Anterior cingulate cortex (tissue), 58 donors: ENCODE measurements at regions not wholly inside any gene's neighbourhood (a gene's known extent, or its start where the extent isn't known, plus 50 kb on each side); places are given as distances from the start of the nearest gene placed in this dataset.
A peak's percentile ranks its signal among the peaks of the same experiment; 100 is the strongest.

Source experiments
- DNase-seq, 58 donors: peaks; one replicate each; lab custom pipeline; 2025; lab: John Stamatoyannopoulos, UW

DNA sequence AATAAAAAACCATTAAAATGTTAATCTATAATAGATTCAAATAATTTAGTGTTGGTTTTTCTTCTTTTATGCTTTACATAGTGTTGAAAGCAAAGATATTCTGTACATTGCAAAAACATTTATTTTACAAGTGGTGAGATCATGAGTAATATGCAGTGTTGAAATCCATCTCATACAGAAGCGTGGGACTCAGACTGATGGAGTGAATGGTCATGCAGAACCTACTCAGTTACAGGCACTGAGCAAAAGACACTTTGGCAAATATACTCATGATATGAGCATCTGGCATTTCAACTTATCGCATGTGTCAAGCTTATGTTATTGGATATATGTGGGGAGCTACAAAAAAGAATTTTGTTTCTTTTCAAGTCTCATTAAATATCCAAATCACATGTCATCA, 620.2 kb upstream of the NETO1 start:
- DNase-seq = no peak

DNA sequence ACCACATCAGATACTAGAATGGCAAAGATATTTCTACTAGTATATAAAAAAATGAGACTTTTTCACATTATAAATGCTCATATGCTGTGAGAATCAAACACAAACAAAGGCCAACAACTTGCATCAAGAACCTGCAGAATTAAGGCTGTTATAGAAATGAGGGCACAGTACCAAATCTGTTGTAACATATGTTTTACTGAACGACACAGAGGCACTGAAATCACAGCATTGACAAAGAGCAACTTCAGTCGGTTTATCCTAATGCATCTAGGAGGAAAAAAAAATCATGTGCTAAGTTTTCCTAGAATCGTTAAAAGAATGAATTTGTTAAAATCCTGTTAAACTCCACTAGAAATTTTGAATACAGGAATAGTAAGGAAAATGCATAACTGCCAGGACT, 617.4 kb upstream of the NETO1 start:
- no peak for DNase-seq

DNA sequence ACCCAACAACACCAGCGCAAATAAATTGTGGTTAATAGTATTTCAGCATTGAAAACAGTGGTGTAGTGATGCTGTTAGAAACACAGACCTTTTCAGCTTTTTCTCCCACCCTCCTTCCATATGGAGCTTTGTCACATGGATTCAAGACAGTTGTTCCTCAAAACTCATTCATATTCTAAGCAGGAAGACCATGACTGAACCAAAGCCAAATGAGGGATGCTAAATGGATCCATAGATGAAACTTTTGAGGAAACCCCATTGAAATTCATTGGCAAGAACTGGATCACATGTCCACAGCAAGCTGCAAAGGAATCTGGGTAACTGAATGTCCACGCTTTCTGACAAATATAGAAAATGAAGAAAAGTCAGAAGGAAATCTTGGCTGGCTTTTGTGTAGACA, 615.1 kb upstream of the NETO1 start:
- no peak for DNase-seq

GRCh38 chr18:73479477-73479876, 611.7 kb upstream of the NETO1 start:
- DNase-seq = no peak

DNA sequence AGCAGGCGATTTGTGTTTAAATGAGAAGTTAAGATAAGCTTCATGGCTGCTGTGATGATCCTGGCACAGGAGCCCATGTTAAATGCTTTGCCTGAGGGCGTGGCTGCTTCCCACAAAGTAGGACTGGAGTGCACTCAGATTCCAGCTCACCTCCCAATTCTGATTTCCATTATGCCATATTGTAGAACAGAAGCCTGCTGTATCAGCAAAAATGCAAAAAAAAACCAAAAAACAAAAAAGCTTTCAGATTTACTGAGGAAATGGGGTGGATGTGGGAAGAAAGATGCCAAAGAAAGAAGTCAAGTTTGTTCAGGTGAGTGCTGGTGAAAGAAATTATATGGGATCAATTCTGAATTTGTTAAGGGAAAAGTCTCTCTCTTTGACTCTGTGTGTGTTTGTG, 610.4 kb upstream of the NETO1 start:
- no peak for DNase-seq

GRCh38 chr18:73476031-73476430, 608.2 kb upstream of the NETO1 start:
- DNase-seq = no peak

GRCh38 chr18:73462092-73462491, 594.3 kb upstream of the NETO1 start:
- DNase-seq = peak in 10 of 58 donors; percentile 1 to 37 (median 4)

DNA sequence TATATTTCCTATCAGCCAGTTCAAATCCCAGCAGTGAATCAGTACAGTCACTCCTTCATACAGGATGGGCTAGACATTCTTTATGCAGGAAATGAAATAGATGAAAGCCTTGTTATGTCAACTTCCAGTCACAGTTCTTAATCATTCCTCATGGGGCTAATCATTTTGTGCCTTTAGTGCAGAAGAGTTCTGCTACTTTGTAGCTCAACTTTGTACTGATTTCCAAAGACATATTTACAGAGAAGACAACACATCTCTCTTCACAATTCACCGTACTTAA, 593.9 kb upstream of the NETO1 start:
- no peak for DNase-seq

GRCh38 chr18:73461038-73461779, 593.4 kb upstream of the NETO1 start:
- no peak for DNase-seq

- no peak for DNase-seq
These were observed 590.6 kb upstream of the NETO1 start for GRCh38 chr18:73458186-73458964.

GRCh38 chr18:73456643-73457042, 588.9 kb upstream of the NETO1 start:
- no peak for DNase-seq

DNA sequence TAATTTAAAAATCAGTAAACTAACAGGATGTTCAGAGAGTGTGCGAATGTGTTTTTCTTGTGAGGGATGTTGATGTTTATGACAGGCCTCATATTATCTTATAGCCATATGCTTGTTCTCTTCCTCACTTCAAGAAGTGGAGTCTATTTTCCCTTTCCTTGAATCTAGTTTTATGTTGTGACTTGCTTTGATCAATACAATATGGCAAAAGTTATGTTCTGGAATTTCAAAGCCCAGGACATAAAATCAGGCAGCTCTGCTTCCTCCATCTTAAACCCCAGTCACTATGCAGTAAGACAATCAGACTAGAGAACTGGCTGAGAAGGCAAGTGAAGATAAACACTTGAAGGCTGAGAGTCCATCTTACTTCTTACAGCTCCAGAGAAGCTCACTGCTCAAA, 585.1 kb upstream of the NETO1 start:
- DNase-seq = no peak

- DNase-seq = no peak
These were observed 578.7 kb upstream of the NETO1 start for GRCh38 chr18:73446502-73446901.

- no peak for DNase-seq
These were observed 563.8 kb upstream of the NETO1 start for GRCh38 chr18:73431620-73432019.

DNA sequence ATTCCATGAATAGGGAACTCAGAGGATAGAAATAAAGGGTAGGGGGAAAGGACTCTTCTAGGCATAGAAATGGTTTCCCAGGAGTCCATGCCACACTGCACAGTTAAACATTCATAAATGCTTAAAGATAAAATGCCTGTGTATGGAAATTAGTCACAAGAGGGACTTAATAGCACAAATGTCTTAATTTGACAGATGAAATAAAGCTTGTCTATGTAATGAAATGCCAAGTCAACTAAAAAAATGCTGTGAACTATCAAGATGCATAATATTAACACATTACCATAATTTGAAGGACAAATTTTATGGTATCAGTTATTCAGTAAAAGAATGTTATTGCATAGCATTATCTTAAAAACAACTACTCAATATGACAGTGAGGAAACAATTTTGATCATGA, 553.2 kb upstream of the NETO1 start:
- DNase-seq = no peak

GRCh38 chr18:73419531-73419930, 551.7 kb upstream of the NETO1 start:
- no peak for DNase-seq

DNA sequence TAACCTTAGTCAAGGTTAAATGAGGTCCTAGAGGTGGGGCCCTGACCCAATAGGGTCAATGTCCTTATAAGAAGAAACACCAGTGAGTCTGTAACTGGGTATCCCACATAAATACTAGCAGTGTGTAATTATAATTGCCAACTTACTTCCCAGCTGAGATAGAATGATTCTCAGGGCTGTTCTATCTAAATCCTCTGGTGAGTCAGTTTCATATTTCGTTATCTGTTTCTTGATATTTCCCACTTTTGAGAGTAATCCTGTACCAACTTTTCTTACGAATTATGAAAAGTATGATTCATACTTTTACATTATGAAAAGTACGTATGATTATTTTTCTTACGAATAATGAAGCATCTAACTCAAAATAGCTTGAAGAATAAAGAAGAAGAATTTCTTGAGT, 546.8 kb upstream of the NETO1 start:
- DNase-seq = no peak

GRCh38 chr18:73414069-73414468, 546.3 kb upstream of the NETO1 start:
- no peak for DNase-seq

DNA sequence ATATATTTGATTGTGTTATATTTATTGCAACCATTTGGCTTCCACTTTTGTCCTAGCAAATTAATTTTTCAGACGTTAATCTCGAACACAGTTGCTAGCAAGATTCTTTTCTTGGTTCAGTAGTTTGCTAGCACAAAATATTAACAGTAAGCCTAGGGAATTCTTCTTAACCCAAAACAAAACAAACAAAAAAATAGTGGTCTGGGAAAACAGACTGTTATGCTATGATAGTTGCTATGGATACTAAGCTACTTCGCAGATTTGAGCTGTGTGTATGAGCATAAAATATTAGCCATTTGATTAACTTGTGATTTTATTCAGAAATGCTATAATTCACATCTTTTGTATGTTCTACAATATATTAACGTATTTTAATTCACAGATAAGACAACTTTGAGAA, 541.5 kb upstream of the NETO1 start:
- no peak for DNase-seq

GRCh38 chr18:73408469-73408868, 540.7 kb upstream of the NETO1 start:
- no peak for DNase-seq

DNA sequence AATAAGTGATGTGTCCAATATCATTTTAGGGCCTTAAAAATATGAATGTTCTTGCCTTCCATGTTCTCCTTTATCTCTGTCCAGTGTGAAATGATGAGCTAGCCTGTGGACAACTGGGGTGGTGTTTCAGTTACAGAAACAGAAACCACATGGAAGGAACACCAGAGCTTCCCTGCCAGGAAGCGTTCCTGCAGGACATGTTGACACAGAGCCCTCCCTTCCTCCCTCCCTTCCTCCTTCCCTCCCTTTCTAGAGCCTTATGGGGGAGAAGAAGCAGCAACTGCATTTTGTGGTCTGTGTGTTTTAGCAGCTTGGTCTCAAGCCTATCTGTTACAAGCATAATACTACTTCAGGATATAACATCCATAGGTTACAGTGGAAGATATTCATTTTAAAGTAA, 539.7 kb upstream of the NETO1 start:
- DNase-seq = no peak

DNA sequence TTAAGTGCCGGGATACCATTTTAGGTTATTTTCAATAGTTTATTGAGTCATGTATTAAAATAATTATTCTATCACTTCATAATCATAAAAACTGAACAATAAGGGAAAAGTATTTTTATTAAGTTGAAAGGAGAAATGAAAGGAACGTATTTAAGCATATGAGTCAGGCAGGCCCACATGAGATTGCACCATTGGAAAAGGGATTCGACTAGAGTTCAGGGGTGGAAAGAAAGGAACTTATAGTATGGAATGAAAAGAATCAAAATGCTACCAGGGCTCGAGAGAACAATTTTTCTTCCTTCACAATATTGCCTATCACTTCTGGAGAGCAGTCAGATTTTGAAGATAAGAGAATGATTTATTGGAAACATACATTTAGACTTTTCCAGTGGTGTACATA, 516.5 kb upstream of the NETO1 start:
- no peak for DNase-seq

- no peak for DNase-seq
These were observed 513.9 kb upstream of the NETO1 start for GRCh38 chr18:73381699-73382036.
